GM12865 (cell line): ENCODE measurements at regions not wholly inside any gene's neighbourhood (a gene's known extent, or its start where the extent isn't known, plus 50 kb on each side); places are given as distances from the start of the nearest gene placed in this dataset.
"Not testable (repeated sequence)": the region's sequence is repeated elsewhere in the genome, so short reads cannot be mapped to it uniquely, and the experiment has no call there.

Experiments
- DNase-seq: peaks from one replicate; pipeline ENCODE4 v3.0.0; 2010; ENCODE audit warnings: low read depth
- H3K4me3 ChIP-seq: 2 replicates; pipeline ENCODE4 v1.5.1; 2011; ENCODE audit warnings: mild to moderate bottlenecking, low read depth, low read length, control low read depth
- TF ChIP-seq, protein P1 (sequence below): IDR thresholded peaks from 2 replicates; pipeline ENCODE4 v1.5.1; 2011; ENCODE audit warnings: low read length, control low read depth, low read depth, inconsistent platforms; ENCODE audit not compliant: insufficient read depth; ENCODE audit errors: missing control alignments

DNA sequence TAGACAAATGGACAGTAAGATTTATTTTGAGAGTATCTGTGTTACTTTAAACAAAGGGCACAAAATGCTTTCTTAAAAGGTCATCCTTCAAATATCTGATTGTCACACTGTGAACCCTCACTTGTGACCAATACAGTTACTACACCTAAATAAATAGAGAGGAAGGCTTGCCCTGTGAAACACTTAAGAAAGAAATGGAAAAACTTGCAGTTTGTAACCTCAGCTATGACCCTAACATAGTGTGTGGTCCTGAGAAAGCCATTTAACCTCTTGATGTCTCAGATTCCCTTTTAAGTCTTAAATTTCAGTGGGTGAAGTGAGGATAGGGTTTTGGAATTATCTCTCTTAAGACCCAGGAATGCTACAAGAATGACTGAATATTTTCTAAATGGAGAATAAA lies 126.7 kb upstream of the SLC27A6 start:
- no peak for DNase-seq
- H3K4me3 ChIP-seq: no peak overlapping the region
- TF ChIP-seq, protein P1, sequence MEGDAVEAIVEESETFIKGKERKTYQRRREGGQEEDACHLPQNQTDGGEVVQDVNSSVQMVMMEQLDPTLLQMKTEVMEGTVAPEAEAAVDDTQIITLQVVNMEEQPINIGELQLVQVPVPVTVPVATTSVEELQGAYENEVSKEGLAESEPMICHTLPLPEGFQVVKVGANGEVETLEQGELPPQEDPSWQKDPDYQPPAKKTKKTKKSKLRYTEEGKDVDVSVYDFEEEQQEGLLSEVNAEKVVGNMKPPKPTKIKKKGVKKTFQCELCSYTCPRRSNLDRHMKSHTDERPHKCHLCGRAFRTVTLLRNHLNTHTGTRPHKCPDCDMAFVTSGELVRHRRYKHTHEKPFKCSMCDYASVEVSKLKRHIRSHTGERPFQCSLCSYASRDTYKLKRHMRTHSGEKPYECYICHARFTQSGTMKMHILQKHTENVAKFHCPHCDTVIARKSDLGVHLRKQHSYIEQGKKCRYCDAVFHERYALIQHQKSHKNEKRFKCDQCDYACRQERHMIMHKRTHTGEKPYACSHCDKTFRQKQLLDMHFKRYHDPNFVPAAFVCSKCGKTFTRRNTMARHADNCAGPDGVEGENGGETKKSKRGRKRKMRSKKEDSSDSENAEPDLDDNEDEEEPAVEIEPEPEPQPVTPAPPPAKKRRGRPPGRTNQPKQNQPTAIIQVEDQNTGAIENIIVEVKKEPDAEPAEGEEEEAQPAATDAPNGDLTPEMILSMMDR: no peak

DNA sequence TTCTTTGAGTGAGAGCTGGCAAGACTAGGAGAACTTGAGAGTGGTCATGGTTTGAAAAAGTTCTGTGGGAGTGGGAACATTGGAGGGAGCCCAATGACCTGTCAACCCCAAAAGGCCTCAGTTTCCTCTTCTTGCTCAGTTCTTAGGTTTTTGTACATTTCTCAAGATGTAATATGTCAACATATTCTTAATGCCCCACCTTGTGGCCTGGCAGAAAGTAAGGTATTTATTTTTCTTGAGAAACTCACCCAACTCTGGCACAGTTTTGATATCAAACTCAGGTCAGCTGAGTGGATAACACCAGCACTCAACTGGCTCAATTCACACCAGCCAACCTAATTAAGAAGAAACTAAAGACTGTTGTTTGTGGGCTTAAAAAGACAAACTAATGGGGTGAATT lies 123.0 kb upstream of the SLC27A6 start:
- TF ChIP-seq, protein P1: no peak
- H3K4me3 ChIP-seq: no peak overlapping the region
- DNase-seq: no peak

DNA sequence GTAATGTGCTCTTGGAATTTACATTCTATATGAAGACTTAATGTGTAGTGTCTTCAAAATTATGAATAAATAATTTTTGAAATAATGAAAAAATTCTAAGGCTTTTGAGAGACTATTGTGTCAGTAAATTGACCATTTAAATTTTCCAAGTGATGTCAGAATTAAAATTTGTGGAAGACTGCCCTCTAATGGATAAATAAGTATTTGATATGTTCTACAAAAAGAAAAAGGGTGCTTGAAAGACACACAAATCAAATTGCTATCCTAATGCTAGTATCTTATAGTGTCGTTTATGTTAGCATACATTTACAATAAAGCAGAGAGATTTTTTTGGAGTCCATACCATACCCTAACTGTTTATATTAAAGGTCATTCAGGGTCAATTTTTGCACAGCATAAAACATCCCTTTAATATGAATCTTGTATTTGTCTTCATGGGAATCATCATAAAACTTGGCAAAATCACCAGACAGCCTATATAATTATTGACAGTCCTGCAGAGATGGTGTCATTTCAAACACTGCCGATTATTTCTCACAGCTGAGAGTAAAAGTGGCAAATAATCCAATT lies 120.8 kb upstream of the SLC27A6 start:
- no peak for DNase-seq
- no peak overlapping the region for H3K4me3 ChIP-seq
- TF ChIP-seq, protein P1: no peak

DNA sequence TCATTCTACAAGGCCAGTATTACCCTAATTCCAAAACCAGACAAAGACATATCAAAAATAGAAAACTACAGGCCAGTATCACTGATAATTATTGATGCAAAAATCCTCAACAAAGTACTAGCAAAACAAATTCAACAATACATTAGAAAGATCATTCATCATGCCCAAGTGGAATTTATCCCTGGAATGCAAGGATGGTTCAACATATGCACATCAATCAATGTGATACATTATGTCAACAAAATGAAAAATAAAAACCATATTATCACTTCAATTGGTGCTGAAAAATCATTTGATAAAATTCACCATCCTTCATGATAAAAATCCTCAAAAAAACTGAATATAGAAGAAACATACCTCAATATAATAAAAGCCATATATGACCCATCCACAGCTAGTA lies 115.2 kb upstream of the SLC27A6 start:
- TF ChIP-seq, protein P1: no peak
- DNase-seq: no peak
- no peak overlapping the region for H3K4me3 ChIP-seq

DNA sequence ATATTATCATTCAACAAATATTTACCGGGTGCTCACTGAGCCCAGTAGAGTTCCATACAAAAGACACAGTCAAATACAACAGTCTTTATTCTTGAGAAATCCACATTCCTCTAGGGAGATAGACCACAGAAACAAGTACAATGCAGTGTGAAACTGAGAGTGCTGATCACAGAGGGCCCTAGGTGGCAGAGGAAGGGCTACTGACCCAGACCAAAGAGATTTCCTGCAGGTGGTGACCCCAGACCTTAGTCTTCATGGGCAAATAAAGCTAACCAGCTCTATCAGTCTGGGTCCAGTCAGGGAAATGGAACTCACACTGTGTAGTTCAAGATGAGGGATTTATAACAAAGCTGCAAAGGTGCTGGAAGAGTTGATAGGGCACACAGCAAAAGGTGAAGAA lies 110.4 kb upstream of the SLC27A6 start:
- DNase-seq: no peak
- H3K4me3 ChIP-seq: no peak overlapping the region
- TF ChIP-seq, protein P1: no peak

DNA sequence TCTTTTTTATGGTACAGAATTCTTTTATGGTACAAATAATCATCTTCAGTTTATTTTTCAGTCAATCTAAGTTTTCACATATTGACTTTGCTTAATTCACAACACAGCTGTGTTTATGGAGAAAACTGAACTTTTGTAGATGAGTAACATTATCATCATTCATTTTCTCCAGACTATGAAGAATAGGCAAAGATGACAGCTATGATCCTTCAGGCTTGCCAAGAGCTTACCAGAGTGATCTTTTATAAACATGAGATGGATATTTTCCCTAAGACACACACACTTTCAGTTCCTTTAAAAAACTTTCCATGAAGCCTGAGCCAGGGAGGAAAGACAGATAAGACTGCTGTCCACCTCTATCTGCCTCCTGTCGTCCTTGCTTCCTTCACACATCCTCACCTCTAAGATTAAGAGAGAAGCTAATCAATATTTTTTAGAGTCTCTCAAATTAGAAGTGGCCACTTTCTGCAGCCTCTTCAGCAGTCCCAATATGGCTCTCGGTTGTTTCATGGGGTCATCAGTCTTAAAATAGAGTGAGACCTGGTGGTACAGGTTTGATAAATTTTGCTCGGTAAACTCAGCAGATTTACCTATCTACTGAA lies 108.1 kb upstream of the SLC27A6 start:
- TF ChIP-seq, protein P1: no peak
- H3K4me3 ChIP-seq: no peak overlapping the region
- no peak for DNase-seq

DNA sequence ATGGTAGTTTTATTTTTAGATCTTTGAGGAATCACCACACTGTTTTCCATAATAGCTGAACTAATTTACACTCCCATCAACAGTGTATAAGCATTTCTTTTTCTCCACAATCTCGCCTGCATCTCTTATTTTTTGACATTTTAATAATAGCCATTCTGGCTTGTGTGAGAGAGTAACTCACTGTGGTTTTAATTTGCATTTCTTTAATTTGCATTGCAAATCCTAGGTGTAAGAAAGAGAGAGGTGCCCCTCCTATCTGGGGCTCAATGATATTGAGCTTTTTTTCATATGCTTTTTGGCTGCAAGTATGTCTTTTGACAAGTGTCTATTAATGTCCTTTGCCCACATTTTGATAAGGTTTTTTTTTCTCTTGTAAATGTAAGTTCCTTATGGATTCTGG lies 106.3 kb upstream of the SLC27A6 start:
- H3K4me3 ChIP-seq: no peak overlapping the region
- TF ChIP-seq, protein P1: no peak
- no peak for DNase-seq

DNA sequence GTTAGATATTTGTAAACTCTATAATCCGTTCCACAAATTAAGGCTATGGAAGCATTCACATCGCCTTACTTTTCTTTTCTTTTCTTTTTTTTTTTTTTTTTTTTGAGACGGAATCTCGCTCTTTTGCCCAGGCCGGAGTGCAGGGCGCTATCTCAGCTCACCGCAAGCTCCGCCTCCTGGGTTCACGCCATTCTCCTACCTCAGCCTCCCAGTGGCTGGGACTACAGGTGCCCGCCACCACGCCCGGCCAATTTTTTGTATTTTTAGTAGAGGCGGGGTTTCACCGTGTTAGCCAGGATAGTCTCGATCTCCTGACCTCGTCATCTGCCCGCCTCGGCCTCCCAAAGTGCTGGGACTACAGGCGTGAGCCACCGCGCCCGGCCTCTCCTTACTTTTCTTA lies 104.1 kb upstream of the SLC27A6 start:
- DNase-seq, H3K4me3 ChIP-seq: not testable (repeated sequence)
